ENCODE measurements at regions not wholly inside any gene's neighbourhood (a gene's known extent, or its start where the extent isn't known, plus 50 kb on each side); places are given as distances from the start of the nearest gene placed in this dataset.
"Not testable (repeated sequence)": the region's sequence is repeated elsewhere in the genome, so short reads cannot be mapped to it uniquely, and the experiment has no call there.

DNA sequence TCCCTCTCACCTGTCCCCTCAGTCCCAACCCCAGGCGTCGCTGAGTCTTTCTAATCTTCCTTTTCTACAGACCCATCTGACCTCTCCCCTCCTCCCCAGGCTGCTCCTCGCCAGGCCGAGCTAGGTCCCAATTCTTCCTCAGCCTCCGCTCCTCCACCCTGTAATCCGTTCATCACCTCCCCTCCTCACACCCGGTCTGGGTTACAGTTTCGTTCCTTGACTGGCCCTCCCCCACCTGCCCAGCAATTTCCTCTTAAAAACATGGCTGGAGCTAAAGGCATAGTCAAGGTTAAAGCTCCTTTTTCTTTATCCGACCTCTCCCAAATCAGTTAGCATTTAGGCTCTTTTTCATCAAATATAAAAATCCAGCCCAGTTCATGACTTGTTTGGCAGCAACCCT lies 262.0 kb downstream of the SMARCA2 start:
- TF ChIP-seq, protein P1, sequence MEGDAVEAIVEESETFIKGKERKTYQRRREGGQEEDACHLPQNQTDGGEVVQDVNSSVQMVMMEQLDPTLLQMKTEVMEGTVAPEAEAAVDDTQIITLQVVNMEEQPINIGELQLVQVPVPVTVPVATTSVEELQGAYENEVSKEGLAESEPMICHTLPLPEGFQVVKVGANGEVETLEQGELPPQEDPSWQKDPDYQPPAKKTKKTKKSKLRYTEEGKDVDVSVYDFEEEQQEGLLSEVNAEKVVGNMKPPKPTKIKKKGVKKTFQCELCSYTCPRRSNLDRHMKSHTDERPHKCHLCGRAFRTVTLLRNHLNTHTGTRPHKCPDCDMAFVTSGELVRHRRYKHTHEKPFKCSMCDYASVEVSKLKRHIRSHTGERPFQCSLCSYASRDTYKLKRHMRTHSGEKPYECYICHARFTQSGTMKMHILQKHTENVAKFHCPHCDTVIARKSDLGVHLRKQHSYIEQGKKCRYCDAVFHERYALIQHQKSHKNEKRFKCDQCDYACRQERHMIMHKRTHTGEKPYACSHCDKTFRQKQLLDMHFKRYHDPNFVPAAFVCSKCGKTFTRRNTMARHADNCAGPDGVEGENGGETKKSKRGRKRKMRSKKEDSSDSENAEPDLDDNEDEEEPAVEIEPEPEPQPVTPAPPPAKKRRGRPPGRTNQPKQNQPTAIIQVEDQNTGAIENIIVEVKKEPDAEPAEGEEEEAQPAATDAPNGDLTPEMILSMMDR (IDR thresholded peaks at IDR 0.05), result not testable (repeated sequence)
- TF ChIP-seq POLR2A (IDR thresholded peaks at IDR 0.05), result not testable (repeated sequence)
